Astrocyte (in vitro differentiated cells and primary cell): ENCODE measurements at regions not wholly inside any gene's neighbourhood (a gene's known extent, or its start where the extent isn't known, plus 50 kb on each side); places are given as distances from the start of the nearest gene placed in this dataset.

Source experiments
- EZH2 ChIP-seq: IDR thresholded peaks from 2 replicates; pipeline ENCODE4 v1.6.1; 2012; ENCODE audit warnings: mild to moderate bottlenecking, low read length, inconsistent platforms; ENCODE audit not compliant: insufficient read depth
- TF ChIP-seq, protein P1 (sequence below): IDR thresholded peaks from 2 replicates; pipeline ENCODE4 v1.5.1; 2011; ENCODE audit warnings: low read depth, mild to moderate bottlenecking, inconsistent platforms, low read length, moderate library complexity; ENCODE audit not compliant: insufficient read depth

DNA sequence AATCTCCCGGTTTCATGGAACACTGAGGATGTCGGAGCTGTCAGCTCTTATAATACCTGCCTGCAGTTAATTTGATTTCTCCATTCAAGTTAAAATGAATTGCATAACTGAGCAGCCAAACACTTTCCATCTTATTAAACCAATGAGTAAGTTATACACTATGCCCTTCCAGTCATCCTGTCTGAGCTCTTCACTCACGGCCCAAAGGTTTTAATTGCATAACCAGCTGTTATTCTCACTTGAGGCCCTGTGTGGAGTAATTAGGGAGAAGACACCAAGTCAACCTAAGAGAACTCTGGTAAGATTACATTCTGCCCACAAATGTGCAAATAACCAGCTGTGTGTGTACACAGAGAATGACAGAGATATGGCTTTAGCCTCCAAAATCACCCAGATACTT is 303.5 kb downstream of the TBC1D4 start:
- TF ChIP-seq, protein P1, sequence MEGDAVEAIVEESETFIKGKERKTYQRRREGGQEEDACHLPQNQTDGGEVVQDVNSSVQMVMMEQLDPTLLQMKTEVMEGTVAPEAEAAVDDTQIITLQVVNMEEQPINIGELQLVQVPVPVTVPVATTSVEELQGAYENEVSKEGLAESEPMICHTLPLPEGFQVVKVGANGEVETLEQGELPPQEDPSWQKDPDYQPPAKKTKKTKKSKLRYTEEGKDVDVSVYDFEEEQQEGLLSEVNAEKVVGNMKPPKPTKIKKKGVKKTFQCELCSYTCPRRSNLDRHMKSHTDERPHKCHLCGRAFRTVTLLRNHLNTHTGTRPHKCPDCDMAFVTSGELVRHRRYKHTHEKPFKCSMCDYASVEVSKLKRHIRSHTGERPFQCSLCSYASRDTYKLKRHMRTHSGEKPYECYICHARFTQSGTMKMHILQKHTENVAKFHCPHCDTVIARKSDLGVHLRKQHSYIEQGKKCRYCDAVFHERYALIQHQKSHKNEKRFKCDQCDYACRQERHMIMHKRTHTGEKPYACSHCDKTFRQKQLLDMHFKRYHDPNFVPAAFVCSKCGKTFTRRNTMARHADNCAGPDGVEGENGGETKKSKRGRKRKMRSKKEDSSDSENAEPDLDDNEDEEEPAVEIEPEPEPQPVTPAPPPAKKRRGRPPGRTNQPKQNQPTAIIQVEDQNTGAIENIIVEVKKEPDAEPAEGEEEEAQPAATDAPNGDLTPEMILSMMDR, result no peak
- no peak for TF ChIP-seq EZH2
